Peyer's patch (tissue), 4 donors: ENCODE measurements at regions not wholly inside any gene's neighbourhood (a gene's known extent, or its start where the extent isn't known, plus 50 kb on each side); places are given as distances from the start of the nearest gene placed in this dataset.

Experiments
- DNase-seq, 3 donors: peaks; one replicate each; pipeline ENCODE4 v3.0.0-alpha.2; 2017 to 2019
- H3K27ac ChIP-seq, 4 donors: fragments of 200-600 bp; sonication (generic); one replicate each; pipeline ENCODE4 v1.5.1; 2016 to 2019
- H3K27me3 ChIP-seq, 2 donors: fragments of 200-600 bp; sonication (generic); one replicate each; pipeline ENCODE4 v1.5.1; 2019
- H3K36me3 ChIP-seq, 3 donors: fragments of 200-600 bp; sonication (generic); one replicate each; pipeline ENCODE4 v1.5.1; 2016 to 2019
- H3K4me1 ChIP-seq, 4 donors: fragments of 200-600 bp; sonication (generic); one replicate each; pipeline ENCODE4 v1.5.1; 2016 to 2019
- H3K4me3 ChIP-seq, 4 donors: fragments of 200-600 bp; sonication (generic); 1 replicate in 3 of 4; 2 replicates in 1 of 4; pipeline ENCODE4 v1.5.1; 2016 to 2019; ENCODE audit warnings: mild to moderate bottlenecking in 1 of 4
- H3K9me3 ChIP-seq, 4 donors: fragments of 200-600 bp; sonication (generic); one replicate each; pipeline ENCODE4 v1.5.1; 2016 to 2019; ENCODE audit warnings: mild to moderate bottlenecking in 1 of 4
- CTCF ChIP-seq, 6 experiments: fragments of 450-650 bp in 4 of 6; fragments of 200-600 bp in 2 of 6; sonication (generic) in 1 of 6; IDR thresholded peaks; one replicate each; pipeline ENCODE4 v1.5.1; 2017 to 2019; ENCODE audit warnings: antibody characterized with exemption in 6 of 6, mild to moderate bottlenecking in 3 of 6, moderate library complexity in 1 of 6
- POLR2A ChIP-seq, 2 donors: fragments of 450-650 bp; IDR thresholded peaks; one replicate each; pipeline ENCODE4 v1.5.1; 2017; ENCODE audit warnings: antibody characterized with exemption in 2 of 2, mild to moderate bottlenecking in 2 of 2, moderate library complexity in 2 of 2

GRCh38 chr17:65314212-65314611 is 177.0 kb downstream of the RGS9 start:
- H3K4me3 ChIP-seq: no peak overlapping the region

GRCh38 chr17:65312718-65313377 is 175.7 kb downstream of the RGS9 start:
- Histone ChIP-seq H3K4me3 (no peak overlapping the region), H3K27ac (no peak overlapping the region), H3K9me3 (no peaks in the 10 kb centered on the region), H3K36me3 (no peaks in the 10 kb centered on the region), H3K27me3 (no peaks in the 10 kb centered on the region), H3K4me1 (no peaks in the 10 kb centered on the region)
- TF ChIP-seq POLR2A (IDR thresholded peaks at IDR 0.05): no peak
- no peak for TF ChIP-seq CTCF (IDR thresholded peaks at IDR 0.05)
- no peak for DNase-seq

More at GRCh38 chr17:65314212-65314611, 177.0 kb downstream of the RGS9 start:
- Histone ChIP-seq H3K9me3 (no peaks in the 10 kb centered on the region), H3K36me3 (no peaks in the 10 kb centered on the region), H3K4me1 (no peaks in the 10 kb centered on the region), H3K27me3 (no peaks in the 10 kb centered on the region), H3K27ac (no peak overlapping the region)
- DNase-seq: no peak
- TF ChIP-seq CTCF (IDR thresholded peaks at IDR 0.05) (no peak), POLR2A (IDR thresholded peaks at IDR 0.05) (no peak)

GRCh38 chr17:65311261-65311660 is 174.1 kb downstream of the RGS9 start:
- no peak for DNase-seq

DNA sequence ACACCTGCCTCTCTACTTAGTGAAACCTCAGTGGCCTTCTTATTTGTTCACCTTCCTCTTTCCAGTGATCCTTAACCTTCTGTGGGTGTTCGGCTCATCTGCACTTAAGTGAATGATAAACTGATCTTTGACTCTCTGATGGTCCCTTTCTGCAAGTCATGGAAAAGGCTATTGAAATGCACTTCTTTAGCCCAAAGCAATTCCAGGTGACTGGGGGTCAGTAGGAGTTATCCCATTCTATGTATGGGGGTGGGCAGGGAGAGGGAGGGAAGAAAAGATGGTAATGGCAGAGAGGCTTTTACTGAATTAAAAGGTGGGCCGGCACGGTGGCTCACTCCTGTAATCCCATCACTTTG is 170.8 kb downstream of the RGS9 start:
- no peak overlapping the region for H3K27ac ChIP-seq
- TF ChIP-seq CTCF (IDR thresholded peaks at IDR 0.05) (no peak), POLR2A (IDR thresholded peaks at IDR 0.05) (no peak)
- no peaks in the 10 kb centered on the region for H3K4me1 ChIP-seq
- H3K9me3 ChIP-seq: no peaks in the 10 kb centered on the region
- H3K36me3 ChIP-seq: no peaks in the 10 kb centered on the region
- no peak overlapping the region for H3K4me3 ChIP-seq
- no peaks in the 10 kb centered on the region for H3K27me3 ChIP-seq
- DNase-seq: no peak

More at GRCh38 chr17:65311261-65311660, 174.1 kb downstream of the RGS9 start:
- Histone ChIP-seq H3K4me3 (no peak overlapping the region), H3K36me3 (no peaks in the 10 kb centered on the region), H3K27me3 (no peaks in the 10 kb centered on the region), H3K9me3 (no peaks in the 10 kb centered on the region), H3K4me1 (no peaks in the 10 kb centered on the region), H3K27ac (no peak overlapping the region)
- no peak for TF ChIP-seq POLR2A (IDR thresholded peaks at IDR 0.05)
- TF ChIP-seq CTCF (IDR thresholded peaks at IDR 0.05): no peak

DNA sequence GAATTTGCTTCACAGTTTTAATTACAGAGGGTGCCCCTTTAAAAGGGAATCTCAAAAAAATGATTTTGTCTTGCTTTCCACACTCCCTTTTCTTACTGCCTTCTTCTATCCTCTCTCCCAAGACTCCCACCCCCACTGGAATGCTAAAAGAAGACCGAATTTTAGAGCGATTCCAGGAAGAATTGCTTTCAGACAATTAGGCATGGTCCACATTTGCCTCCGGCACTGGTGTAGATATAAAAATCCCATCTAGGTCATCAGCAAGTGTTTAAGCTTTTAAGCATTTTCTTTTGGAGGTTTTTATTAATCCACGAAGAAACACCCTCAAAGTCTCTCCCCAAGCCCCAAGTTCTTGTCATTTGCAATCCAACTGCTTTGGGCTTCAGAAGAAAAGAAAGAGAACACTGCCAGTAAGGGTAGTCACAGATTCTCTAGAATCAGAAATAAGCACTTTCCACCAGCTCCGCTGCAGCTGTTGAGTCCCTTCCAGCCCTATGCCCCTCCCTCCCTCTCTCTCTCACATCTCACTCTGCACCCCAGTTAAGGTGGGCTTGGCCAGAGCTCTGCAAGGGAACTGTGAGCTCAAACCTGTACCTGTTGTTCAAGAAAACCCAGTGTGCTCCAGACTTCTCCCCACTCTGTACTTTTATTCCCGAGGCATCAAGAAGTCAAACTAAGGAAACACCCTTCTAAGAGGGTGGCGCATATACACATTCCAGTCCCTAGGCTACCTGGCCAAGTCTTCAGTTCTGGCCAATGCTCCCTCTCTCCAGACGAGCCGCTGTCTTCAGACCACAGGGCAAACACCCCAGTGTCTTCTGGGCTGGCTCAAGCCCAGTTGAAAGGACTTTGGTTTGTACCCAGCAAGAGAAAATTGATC is 170.2 kb downstream of the RGS9 start:
- Histone ChIP-seq H3K9me3 (no peaks in the 10 kb centered on the region), H3K4me1 (no peaks in the 10 kb centered on the region), H3K27me3 (no peaks in the 10 kb centered on the region), H3K36me3 (no peaks in the 10 kb centered on the region), H3K27ac (no peak overlapping the region), H3K4me3 (no peak overlapping the region)
- TF ChIP-seq CTCF (IDR thresholded peaks at IDR 0.05): no peak
- no peak for TF ChIP-seq POLR2A (IDR thresholded peaks at IDR 0.05)
- DNase-seq: no peak
